Astrocyte (in vitro differentiated cells and primary cell): ENCODE measurements at regions not wholly inside any gene's neighbourhood (a gene's known extent, or its start where the extent isn't known, plus 50 kb on each side); places are given as distances from the start of the nearest gene placed in this dataset.

Experiments used
- EZH2 ChIP-seq: IDR thresholded peaks from 2 replicates; pipeline ENCODE4 v1.6.1; 2012; ENCODE audit warnings: mild to moderate bottlenecking, low read length, inconsistent platforms; ENCODE audit not compliant: insufficient read depth
- TF ChIP-seq, protein P1 (sequence below): IDR thresholded peaks from 2 replicates; pipeline ENCODE4 v1.5.1; 2011; ENCODE audit warnings: low read depth, mild to moderate bottlenecking, inconsistent platforms, low read length, moderate library complexity; ENCODE audit not compliant: insufficient read depth

DNA sequence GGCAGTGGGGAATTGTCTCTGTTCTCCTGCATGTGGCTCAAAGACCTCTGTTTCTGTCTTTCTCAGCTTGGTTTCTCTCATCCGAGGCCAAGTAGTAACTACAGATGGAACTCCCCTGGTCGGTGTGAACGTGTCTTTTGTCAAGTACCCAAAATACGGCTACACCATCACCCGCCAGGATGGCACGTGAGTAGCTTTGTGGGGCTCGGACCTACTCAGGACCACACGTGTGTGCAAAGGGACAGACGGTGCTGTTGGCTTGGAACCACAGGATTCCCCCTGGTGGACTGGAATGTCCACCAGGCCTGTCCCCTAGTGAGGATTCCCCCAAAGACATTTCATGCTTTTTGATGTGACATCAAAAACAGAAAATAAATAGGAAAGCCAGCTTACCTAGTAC is 96.3 kb upstream of the WWC1 start:
- TF ChIP-seq EZH2 = no peak
- TF ChIP-seq, protein P1, sequence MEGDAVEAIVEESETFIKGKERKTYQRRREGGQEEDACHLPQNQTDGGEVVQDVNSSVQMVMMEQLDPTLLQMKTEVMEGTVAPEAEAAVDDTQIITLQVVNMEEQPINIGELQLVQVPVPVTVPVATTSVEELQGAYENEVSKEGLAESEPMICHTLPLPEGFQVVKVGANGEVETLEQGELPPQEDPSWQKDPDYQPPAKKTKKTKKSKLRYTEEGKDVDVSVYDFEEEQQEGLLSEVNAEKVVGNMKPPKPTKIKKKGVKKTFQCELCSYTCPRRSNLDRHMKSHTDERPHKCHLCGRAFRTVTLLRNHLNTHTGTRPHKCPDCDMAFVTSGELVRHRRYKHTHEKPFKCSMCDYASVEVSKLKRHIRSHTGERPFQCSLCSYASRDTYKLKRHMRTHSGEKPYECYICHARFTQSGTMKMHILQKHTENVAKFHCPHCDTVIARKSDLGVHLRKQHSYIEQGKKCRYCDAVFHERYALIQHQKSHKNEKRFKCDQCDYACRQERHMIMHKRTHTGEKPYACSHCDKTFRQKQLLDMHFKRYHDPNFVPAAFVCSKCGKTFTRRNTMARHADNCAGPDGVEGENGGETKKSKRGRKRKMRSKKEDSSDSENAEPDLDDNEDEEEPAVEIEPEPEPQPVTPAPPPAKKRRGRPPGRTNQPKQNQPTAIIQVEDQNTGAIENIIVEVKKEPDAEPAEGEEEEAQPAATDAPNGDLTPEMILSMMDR = no peak
